Neuronal stem cell (in vitro differentiated cells): ENCODE measurements at regions not wholly inside any gene's neighbourhood (a gene's known extent, or its start where the extent isn't known, plus 50 kb on each side); places are given as distances from the start of the nearest gene placed in this dataset.

ENCODE experiments used
- DNase-seq: peaks from one replicate; pipeline ENCODE4 v3.0.0-alpha.2; 2013; ENCODE audit warnings: low spot score
- H2AFZ ChIP-seq: one replicate; pipeline ENCODE4 v1.6.1; 2013; ENCODE audit warnings: mild to moderate bottlenecking, low read length, inconsistent platforms
- H2AK5ac ChIP-seq: 2 replicates; pipeline ENCODE4 v1.6.1; 2013; ENCODE audit warnings: low read depth, mild to moderate bottlenecking, inconsistent platforms, low read length, moderate library complexity, mixed read lengths
- H2BK120ac ChIP-seq: 2 replicates; pipeline ENCODE4 v1.6.1; 2013; ENCODE audit warnings: low read depth, mild to moderate bottlenecking, inconsistent platforms, low read length, moderate library complexity, mixed read lengths
- H2BK12ac ChIP-seq: one replicate; pipeline ENCODE4 v1.6.1; 2013; ENCODE audit warnings: low read length, inconsistent platforms
- H2BK15ac ChIP-seq: 2 replicates; pipeline ENCODE4 v1.6.1; 2013; ENCODE audit warnings: mild to moderate bottlenecking, low read length, inconsistent platforms, mixed read lengths
- H2BK5ac ChIP-seq: one replicate; pipeline ENCODE4 v1.6.1; 2013; ENCODE audit warnings: inconsistent platforms, mild to moderate bottlenecking, low read length, moderate library complexity
- H3K14ac ChIP-seq: one replicate; pipeline ENCODE4 v1.6.1; 2013; ENCODE audit warnings: low read length, inconsistent platforms
- H3K18ac ChIP-seq: 2 replicates; pipeline ENCODE4 v1.6.1; 2013; ENCODE audit warnings: low read length, inconsistent platforms
- H3K23ac ChIP-seq: 2 replicates; pipeline ENCODE4 v1.6.1; 2013; ENCODE audit warnings: low read depth, mild to moderate bottlenecking, mixed read lengths, low read length, inconsistent platforms; ENCODE audit not compliant: poor library complexity
- H3K27ac ChIP-seq: replicated peaks from 3 replicates; pipeline ENCODE4 v1.5.1; 2013; ENCODE audit warnings: low read length, inconsistent platforms
- H3K27me3 ChIP-seq, 3 experiments: 2 replicates each; pipeline ENCODE4 v1.6.1; 2013; ENCODE audit warnings: low read length in 3 of 3, mild to moderate bottlenecking in 2 of 3, inconsistent platforms in 1 of 3, low read depth in 1 of 3, mixed read lengths in 1 of 3, moderate library complexity in 1 of 3; ENCODE audit not compliant: control insufficient read depth in 3 of 3, insufficient read depth in 3 of 3
- H3K36me3 ChIP-seq, 2 donors: replicated peaks in 1 of 2; 2 replicates each; pipeline ENCODE4 v1.6.1; 2013; ENCODE audit warnings: low read length in 2 of 2; ENCODE audit not compliant: control insufficient read depth in 2 of 2, insufficient read depth in 2 of 2
- H3K4ac ChIP-seq: 2 replicates; pipeline ENCODE4 v1.6.1; 2013; ENCODE audit warnings: inconsistent platforms, mild to moderate bottlenecking, low read length, moderate library complexity
- H3K4me1 ChIP-seq, 2 donors: 1 replicate in 1 of 2; 2 replicates in 1 of 2; pipeline ENCODE4 v1.6.1; 2013; ENCODE audit warnings: low read length in 2 of 2, low read depth in 1 of 2; ENCODE audit not compliant: control insufficient read depth in 2 of 2, insufficient read depth in 1 of 2
- H3K4me2 ChIP-seq: one replicate; pipeline ENCODE4 v1.6.1; 2013; ENCODE audit warnings: mild to moderate bottlenecking, low read length, inconsistent platforms; ENCODE audit not compliant: insufficient read depth, poor library complexity, severe bottlenecking
- H3K4me3 ChIP-seq, 2 donors: 2 replicates each; pipeline ENCODE4 v1.5.1; 2013; ENCODE audit warnings: low read length in 2 of 2, mild to moderate bottlenecking in 2 of 2, inconsistent platforms in 1 of 2, moderate library complexity in 1 of 2
- H3K79me1 ChIP-seq: one replicate; pipeline ENCODE4 v1.6.1; 2013; ENCODE audit warnings: low read depth, mild to moderate bottlenecking, inconsistent platforms, low read length, moderate library complexity
- H3K9ac ChIP-seq: one replicate; pipeline ENCODE4 v1.6.1; 2013; ENCODE audit warnings: mild to moderate bottlenecking, low read depth, low read length, inconsistent platforms; ENCODE audit not compliant: poor library complexity
- H3K9me3 ChIP-seq, 2 donors: replicated peaks in 1 of 2; 2 replicates each; pipeline versions ENCODE3 to v1.6.1; 2013; ENCODE audit warnings: low read length in 2 of 2, mild to moderate bottlenecking in 2 of 2, inconsistent platforms in 1 of 2, low read depth in 1 of 2, mixed read lengths in 1 of 2, moderate library complexity in 1 of 2; ENCODE audit not compliant: control insufficient read depth in 2 of 2, insufficient read depth in 1 of 2
- H4K8ac ChIP-seq: one replicate; pipeline ENCODE4 v1.6.1; 2013; ENCODE audit warnings: low read depth, mild to moderate bottlenecking, inconsistent platforms, low read length, moderate library complexity
- H4K91ac ChIP-seq: one replicate; pipeline ENCODE4 v1.6.1; 2013; ENCODE audit warnings: low read length, low read depth, mild to moderate bottlenecking, inconsistent platforms; ENCODE audit not compliant: poor library complexity
- WGBS, 2 donors: extraction: QIAGEN DNeasy Blood & Tissue Kit; methylation state at CpG; one replicate each; pipeline ENCODE4 v1.1.7; 2013; ENCODE audit warnings: missing lambda C conversion rate in 2 of 2, mixed read lengths in 1 of 2; ENCODE audit not compliant: insufficient read length in 2 of 2, insufficient replicate concordance in 1 of 2; ENCODE audit errors: extremely low coverage in 2 of 2; 5-methylcytosine and 5-hydroxymethylcytosine counted together

DNA sequence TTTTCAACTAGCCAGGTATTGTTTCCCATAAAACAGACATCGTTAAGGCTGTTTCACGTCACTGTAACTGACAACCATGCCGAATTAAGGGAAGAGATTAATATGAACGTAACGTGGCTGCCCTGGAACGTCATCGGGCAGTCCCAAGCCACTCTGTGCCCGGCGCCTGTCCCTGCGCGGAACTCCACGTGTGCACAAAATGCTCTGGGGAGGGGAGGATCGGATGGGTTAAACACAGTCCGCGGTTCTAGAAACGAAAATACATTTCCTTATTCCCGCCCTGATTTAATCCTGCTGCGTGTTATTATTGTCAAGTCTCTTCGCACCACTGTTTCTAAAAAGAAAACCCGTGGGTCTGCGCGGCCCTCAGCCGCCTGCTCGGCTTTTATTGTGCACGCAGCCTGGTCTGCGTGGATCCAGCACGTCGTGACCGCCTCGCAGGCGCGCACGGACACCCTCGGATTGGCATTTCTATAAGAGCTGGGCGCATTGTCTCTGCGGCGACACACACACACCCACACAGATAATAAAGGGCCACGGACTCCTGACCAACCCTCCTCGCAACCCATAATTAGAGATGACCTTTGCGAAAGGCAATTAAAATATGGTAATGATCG, 69.6 kb upstream of the BCOR start:
- Histone ChIP-seq H3K4me3 (no peak overlapping the region), H2BK12ac (no peak overlapping the region), H2BK15ac (no peak overlapping the region), H3K27ac (no peak overlapping the region), H2AFZ (no peak overlapping the region), H3K4me2 (peak overlapping the region; percentile 34), H3K4me1 (peaks cover 6 to 13% of the 10 kb centered on the region in 2 donors), H3K14ac (no peak overlapping the region), H2AK5ac (no peak overlapping the region), H2BK5ac (no peak overlapping the region), H3K23ac (no peak overlapping the region), H3K9me3 (no peaks in the 10 kb centered on the region), H3K27me3 (peaks cover 0 to 32% (median 11%) of the 10 kb centered on the region in 3 experiments), H3K18ac (peak overlapping the region; percentile 4), H4K8ac (no peak overlapping the region), H2BK120ac (no peak overlapping the region), H3K36me3 (no peaks in the 10 kb centered on the region), H3K4ac (no peak overlapping the region), H3K9ac (no peak overlapping the region), H3K79me1 (peaks cover 2% of the 10 kb centered on the region), H4K91ac (no peak overlapping the region)
- DNase-seq: no peak
- no CpG with 5 or more reads among the region's 41 CpGs for WGBS, 2 donors

DNA sequence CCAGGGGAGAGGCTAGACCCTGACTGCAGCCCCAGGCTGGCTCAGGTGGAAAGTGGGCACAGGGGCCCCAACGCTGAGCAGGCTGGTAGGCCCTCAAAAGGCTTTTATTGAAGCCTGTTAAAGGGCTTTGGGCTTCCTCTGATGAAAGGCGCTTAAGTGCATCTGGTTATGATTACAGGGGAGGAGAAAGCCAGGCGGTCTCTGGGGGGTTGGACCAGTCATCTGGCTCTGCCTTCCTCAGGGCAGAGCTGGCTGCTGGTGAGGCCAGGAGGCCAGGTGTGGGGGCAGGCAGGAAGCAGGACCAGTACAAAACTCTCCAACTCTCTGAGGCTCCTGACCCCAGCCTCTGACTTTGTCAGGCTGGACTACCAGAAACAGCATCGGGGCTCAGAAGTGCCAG, 68.8 kb upstream of the BCOR start:
- H3K36me3 ChIP-seq: no peaks in the 10 kb centered on the region
- no peak overlapping the region for H3K4me3 ChIP-seq
- peaks cover 6 to 13% of the 10 kb centered on the region in 2 donors for H3K4me1 ChIP-seq
- H2BK12ac ChIP-seq: no peak overlapping the region
- H3K23ac ChIP-seq: no peak overlapping the region
- WGBS, 2 donors: no CpG with 5 or more reads among the region's 4 CpGs
- no peak overlapping the region for H2BK120ac ChIP-seq
- H3K27ac ChIP-seq: no peak overlapping the region
- no peak overlapping the region for H3K18ac ChIP-seq
- no peaks in the 10 kb centered on the region for H3K9me3 ChIP-seq
- no peak overlapping the region for H4K91ac ChIP-seq
- H2BK5ac ChIP-seq: no peak overlapping the region
- H2AK5ac ChIP-seq: no peak overlapping the region
- peaks cover 0 to 25% (median 11%) of the 10 kb centered on the region in 3 experiments for H3K27me3 ChIP-seq
- no peak overlapping the region for H3K4me2 ChIP-seq
- H3K4ac ChIP-seq: no peak overlapping the region
- no peak overlapping the region for H3K9ac ChIP-seq
- H4K8ac ChIP-seq: no peak overlapping the region
- H2BK15ac ChIP-seq: no peak overlapping the region
- no peak overlapping the region for H3K14ac ChIP-seq
- peaks cover 2% of the 10 kb centered on the region for H3K79me1 ChIP-seq
- no peak for DNase-seq
- H2AFZ ChIP-seq: no peak overlapping the region

DNA sequence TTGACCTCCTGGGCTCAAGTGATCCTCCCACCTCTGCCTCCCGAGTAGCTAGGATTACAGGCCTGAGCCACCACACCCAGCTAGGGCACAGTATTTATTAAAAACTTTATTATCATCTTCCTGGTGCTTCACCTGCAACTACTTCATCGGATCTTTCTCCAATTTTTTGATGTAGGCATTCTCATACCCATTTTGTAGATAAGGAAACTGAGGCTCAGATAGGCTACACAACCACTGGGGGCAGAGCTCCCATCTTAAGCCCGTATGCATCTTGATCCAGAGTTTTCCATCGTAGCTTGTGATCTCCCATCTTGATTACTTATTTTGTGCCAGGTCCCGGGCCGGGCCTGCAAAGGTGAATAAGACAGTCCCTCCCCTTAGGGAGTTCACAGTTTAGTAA, 68.1 kb upstream of the BCOR start:
- WGBS, 2 donors: no CpG with 5 or more reads among the region's 6 CpGs
- H2AK5ac ChIP-seq: no peak overlapping the region
- no peak overlapping the region for H2BK12ac ChIP-seq
- no peak overlapping the region for H2BK5ac ChIP-seq
- no peak overlapping the region for H2AFZ ChIP-seq
- peaks cover 6 to 7% of the 10 kb centered on the region in 2 donors for H3K4me1 ChIP-seq
- H3K23ac ChIP-seq: no peak overlapping the region
- H3K27me3 ChIP-seq: peaks cover 0 to 19% (median 8%) of the 10 kb centered on the region in 3 experiments
- no peak overlapping the region for H3K27ac ChIP-seq
- H2BK15ac ChIP-seq: no peak overlapping the region
- H3K14ac ChIP-seq: no peak overlapping the region
- H2BK120ac ChIP-seq: no peak overlapping the region
- H4K8ac ChIP-seq: no peak overlapping the region
- no peaks in the 10 kb centered on the region for H3K9me3 ChIP-seq
- H3K4me3 ChIP-seq: no peak overlapping the region
- no peak for DNase-seq
- no peak overlapping the region for H4K91ac ChIP-seq
- H3K9ac ChIP-seq: no peak overlapping the region
- H3K18ac ChIP-seq: no peak overlapping the region
- H3K36me3 ChIP-seq: no peaks in the 10 kb centered on the region
- H3K4ac ChIP-seq: no peak overlapping the region
- H3K79me1 ChIP-seq: peaks cover 2% of the 10 kb centered on the region
- no peak overlapping the region for H3K4me2 ChIP-seq

DNA sequence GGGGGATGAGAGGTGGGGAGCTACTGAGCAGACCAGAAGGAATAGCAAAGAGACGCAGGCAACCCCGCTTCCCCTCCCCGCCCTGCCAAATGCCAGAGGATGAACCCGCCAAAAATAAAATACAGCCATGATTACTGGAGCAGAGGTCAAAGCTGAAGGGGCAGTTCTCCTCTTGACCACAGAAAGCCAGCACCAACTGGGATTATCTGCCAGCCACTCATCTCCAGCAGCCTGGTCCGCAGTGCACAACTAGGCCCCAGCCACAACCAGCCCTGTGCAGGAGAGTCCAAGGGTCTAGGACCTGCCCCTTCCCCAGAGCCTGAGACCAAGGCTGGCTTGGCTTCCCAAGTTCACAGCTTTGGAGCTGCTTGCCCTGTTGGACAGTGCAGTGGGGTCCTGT, 67.4 kb upstream of the BCOR start:
- H3K27ac ChIP-seq: no peak overlapping the region
- no peak overlapping the region for H3K4me2 ChIP-seq
- H3K36me3 ChIP-seq: no peaks in the 10 kb centered on the region
- H3K18ac ChIP-seq: no peak overlapping the region
- no peak overlapping the region for H3K14ac ChIP-seq
- no peak overlapping the region for H3K4me3 ChIP-seq
- DNase-seq: no peak
- H4K8ac ChIP-seq: no peak overlapping the region
- peaks cover 2% of the 10 kb centered on the region for H3K79me1 ChIP-seq
- H2AFZ ChIP-seq: no peak overlapping the region
- no peak overlapping the region for H3K4ac ChIP-seq
- no peak overlapping the region for H2BK120ac ChIP-seq
- no peak overlapping the region for H4K91ac ChIP-seq
- no peak overlapping the region for H3K23ac ChIP-seq
- peaks cover 0 to 17% (median 3%) of the 10 kb centered on the region in 3 experiments for H3K27me3 ChIP-seq
- peak overlapping the region; percentile 37 for H2AK5ac ChIP-seq
- no peak overlapping the region for H3K9ac ChIP-seq
- H2BK5ac ChIP-seq: no peak overlapping the region
- H2BK15ac ChIP-seq: no peak overlapping the region
- H3K4me1 ChIP-seq: peaks cover 6 to 7% of the 10 kb centered on the region in 2 donors
- H3K9me3 ChIP-seq: no peaks in the 10 kb centered on the region
- H2BK12ac ChIP-seq: no peak overlapping the region
- no CpG with 5 or more reads among the region's 5 CpGs for WGBS, 2 donors
